ENCODE measurements at regions not wholly inside any gene's neighbourhood (a gene's known extent, or its start where the extent isn't known, plus 50 kb on each side); places are given as distances from the start of the nearest gene placed in this dataset.
"Not testable (repeated sequence)": the region's sequence is repeated elsewhere in the genome, so short reads cannot be mapped to it uniquely, and the experiment has no call there.

DNA sequence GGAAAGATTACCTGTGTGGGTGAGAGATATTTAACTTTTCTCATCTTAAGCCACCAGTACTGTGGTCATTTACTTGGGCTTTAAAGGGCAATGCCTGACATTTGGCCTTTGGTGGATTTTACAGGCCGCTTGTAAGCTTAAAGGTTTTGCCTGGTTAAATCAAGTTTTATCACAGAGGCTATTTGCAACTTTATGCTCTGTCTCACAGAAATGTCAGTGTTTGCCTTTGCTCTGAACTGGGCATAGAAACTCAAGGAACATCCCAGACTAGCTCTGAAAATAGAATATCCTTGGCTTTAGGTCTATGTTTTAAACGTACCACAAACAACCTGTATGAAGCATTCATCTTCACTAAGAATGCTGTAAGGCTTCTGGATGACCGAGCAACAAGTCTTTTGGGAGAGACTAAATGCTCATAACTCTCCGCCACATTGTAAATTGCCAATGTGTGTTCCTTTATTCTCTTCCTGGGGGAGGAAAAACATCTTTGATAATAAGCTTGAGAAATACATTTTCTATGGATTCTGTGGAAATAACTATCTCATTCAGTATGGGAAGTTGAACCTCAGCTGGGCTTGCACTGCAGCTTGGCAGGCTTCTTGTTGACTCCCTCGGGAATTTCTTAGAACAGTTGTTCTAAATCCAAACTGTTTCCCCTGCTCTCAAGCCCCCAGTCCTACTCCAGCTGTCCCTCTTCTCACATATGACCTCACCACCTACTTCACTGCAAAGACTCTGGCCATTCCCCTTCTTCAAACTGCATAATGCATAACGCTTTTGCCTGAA is 105.8 kb upstream of the WDR44 start:
- H3K9me3 ChIP-seq (ENCODE audit: low read depth): no peaks in the 10 kb centered on the region
- H3K4me1 ChIP-seq (ENCODE audit: low read depth): no peaks in the 10 kb centered on the region
- H3K4me3 ChIP-seq: no peak overlapping the region

DNA sequence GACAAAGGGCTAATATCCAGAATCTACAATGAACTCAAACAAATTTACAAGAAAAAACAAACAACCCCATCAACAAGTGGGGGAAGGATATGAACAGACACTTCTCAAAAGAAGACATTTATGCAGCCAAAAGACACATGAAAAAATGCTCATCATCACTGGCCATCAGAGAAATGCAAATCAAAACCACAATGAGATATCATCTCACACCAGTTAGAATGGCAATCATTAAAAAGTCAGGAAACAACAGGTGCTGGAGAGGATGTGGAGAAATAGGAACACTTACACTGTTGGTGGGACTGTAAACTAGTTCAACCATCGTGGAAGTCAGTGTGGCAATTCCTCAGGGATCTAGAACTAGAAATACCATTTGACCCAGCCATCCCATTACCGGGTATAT is 98.9 kb upstream of the WDR44 start:
- not testable (repeated sequence) for H3K4me1 ChIP-seq (ENCODE audit: low read depth); H3K27me3 ChIP-seq; H3K36me3 ChIP-seq; H3K9me3 ChIP-seq (ENCODE audit: low read depth); H3K27ac ChIP-seq; H3K4me3 ChIP-seq; DNase-seq (ENCODE audit: low read depth in 1 of 2, low spot score in 1 of 2)

More for the DNA sequence above, 105.8 kb upstream of the WDR44 start:
- TF ChIP-seq CTCF (IDR thresholded peaks at IDR 0.05; ENCODE audit: low read depth, low read length): no peak
- peak in 1 of 2 donors; percentile 49 for DNase-seq (ENCODE audit: low read depth in 1 of 2, low spot score in 1 of 2)
- Histone ChIP-seq H3K36me3 (no peaks in the 10 kb centered on the region), H3K27me3 (no peaks in the 10 kb centered on the region), H3K27ac (no peak overlapping the region)

GRCh38 chrX:118249146-118249545 is 96.8 kb upstream of the WDR44 start:
- no peak overlapping the region for H3K27ac ChIP-seq
- H3K4me3 ChIP-seq: no peak overlapping the region
- TF ChIP-seq CTCF (IDR thresholded peaks at IDR 0.05; ENCODE audit: low read depth, low read length): no peak
- no peaks in the 10 kb centered on the region for H3K9me3 ChIP-seq (ENCODE audit: low read depth)
- no peaks in the 10 kb centered on the region for H3K4me1 ChIP-seq (ENCODE audit: low read depth)
- no peak for DNase-seq (ENCODE audit: low read depth in 1 of 2, low spot score in 1 of 2)
- H3K36me3 ChIP-seq: no peaks in the 10 kb centered on the region
- H3K27me3 ChIP-seq: no peaks in the 10 kb centered on the region

DNA sequence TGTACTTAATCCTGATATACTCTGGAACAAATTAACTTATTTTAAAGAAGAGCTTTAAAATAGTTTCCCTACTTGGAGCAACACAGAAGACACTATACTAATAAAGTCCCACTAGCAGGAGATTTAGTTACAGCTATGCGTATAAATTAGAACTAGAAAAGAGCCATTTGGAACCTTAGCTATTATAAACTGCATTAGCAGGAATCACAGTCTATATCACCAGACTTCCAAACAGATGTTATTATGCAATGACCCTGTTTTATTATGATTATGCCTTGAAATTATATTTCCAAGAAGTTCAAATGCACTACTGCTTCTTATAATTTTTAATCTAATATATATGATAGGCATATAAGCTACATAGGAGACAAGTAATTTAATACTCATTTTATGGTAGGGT is 95.5 kb upstream of the WDR44 start:
- no peaks in the 10 kb centered on the region for H3K36me3 ChIP-seq
- no peaks in the 10 kb centered on the region for H3K27me3 ChIP-seq
- no peaks in the 10 kb centered on the region for H3K9me3 ChIP-seq (ENCODE audit: low read depth)
- no peaks in the 10 kb centered on the region for H3K4me1 ChIP-seq (ENCODE audit: low read depth)
- H3K27ac ChIP-seq: no peak overlapping the region
- DNase-seq (ENCODE audit: low read depth in 1 of 2, low spot score in 1 of 2): no peak
- TF ChIP-seq CTCF (IDR thresholded peaks at IDR 0.05; ENCODE audit: low read depth, low read length): no peak
- H3K4me3 ChIP-seq: no peak overlapping the region

DNA sequence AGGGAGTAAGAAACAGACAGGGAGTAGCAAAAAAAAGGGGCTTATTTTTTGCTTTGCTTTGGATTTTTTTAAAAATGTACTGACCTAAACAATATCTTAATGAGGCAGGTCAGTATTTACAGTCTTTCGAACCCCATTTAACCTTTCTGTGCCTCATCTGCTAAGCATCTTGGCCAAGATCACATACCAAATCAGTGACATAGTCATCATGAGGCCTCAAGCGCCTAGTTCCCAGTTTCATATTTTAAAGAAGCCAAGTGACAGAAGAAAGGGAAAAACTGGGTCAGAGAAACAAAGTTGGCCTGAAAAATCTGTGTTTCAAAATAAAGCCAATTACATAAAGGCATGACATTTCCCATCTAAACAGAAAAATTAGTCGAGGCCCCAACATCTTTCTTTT is 94.6 kb upstream of the WDR44 start:
- DNase-seq (ENCODE audit: low read depth in 1 of 2, low spot score in 1 of 2): peak in 1 of 2 donors; percentile 27
- H3K9me3 ChIP-seq (ENCODE audit: low read depth): no peaks in the 10 kb centered on the region
- no peaks in the 10 kb centered on the region for H3K27me3 ChIP-seq
- H3K4me3 ChIP-seq: no peak overlapping the region
- no peaks in the 10 kb centered on the region for H3K36me3 ChIP-seq
- no peaks in the 10 kb centered on the region for H3K4me1 ChIP-seq (ENCODE audit: low read depth)
- H3K27ac ChIP-seq: no peak overlapping the region
- no peak for TF ChIP-seq CTCF (IDR thresholded peaks at IDR 0.05; ENCODE audit: low read depth, low read length)

- DNase-seq (ENCODE audit: low read depth in 1 of 2, low spot score in 1 of 2): no peak
- no peak overlapping the region for H3K27ac ChIP-seq
- no peak for TF ChIP-seq CTCF (IDR thresholded peaks at IDR 0.05; ENCODE audit: low read depth, low read length)
Observed at GRCh38 chrX:118252967-118253366, 92.9 kb upstream of the WDR44 start.

More at GRCh38 chrX:118252967-118253366, 92.9 kb upstream of the WDR44 start:
- H3K9me3 ChIP-seq (ENCODE audit: low read depth): no peaks in the 10 kb centered on the region
- H3K4me3 ChIP-seq: no peak overlapping the region
- H3K27me3 ChIP-seq: no peaks in the 10 kb centered on the region
- H3K36me3 ChIP-seq: no peaks in the 10 kb centered on the region
- H3K4me1 ChIP-seq (ENCODE audit: low read depth): no peaks in the 10 kb centered on the region
